ENCODE measurements at regions not wholly inside any gene's neighbourhood (a gene's known extent, or its start where the extent isn't known, plus 50 kb on each side); places are given as distances from the start of the nearest gene placed in this dataset.

DNA sequence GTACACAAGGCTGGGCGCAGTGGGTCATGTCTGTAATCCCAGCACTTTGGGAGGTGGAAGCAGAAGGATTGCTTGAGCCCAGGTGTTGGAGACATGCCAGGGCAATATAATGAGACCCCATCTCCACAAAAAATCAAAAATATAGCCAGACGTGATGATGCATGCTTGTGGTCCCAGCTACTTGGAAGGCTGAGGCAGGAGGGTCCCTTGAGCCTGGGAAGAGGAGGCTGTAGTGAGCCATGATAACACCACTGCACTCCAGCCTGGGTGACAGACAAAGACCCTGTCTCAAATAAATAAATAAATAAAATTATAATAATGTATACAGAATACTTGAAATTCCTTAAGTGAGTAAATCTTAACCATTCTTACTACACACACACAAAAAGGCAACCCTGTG lies 127.7 kb downstream of the SPRY2 start (continued):
- TF ChIP-seq SIN3A (IDR thresholded peaks at IDR 0.05; ENCODE audit: low read depth, low read length): no peak
- no peak for TF ChIP-seq ZNF24 (IDR thresholded peaks at IDR 0.05)

- Histone ChIP-seq H3K4me2 (ENCODE audit: control insufficient read depth, insufficient read depth) (no peak overlapping the region), H3K27ac (ENCODE audit: control insufficient read depth, insufficient read depth) (no peak overlapping the region), H3K27me3 (replicated peaks in 1 of 2; ENCODE audit: control insufficient read depth in 2 of 2, insufficient read depth in 2 of 2, low read length in 1 of 2) (no peaks in the 10 kb centered on the region), H3K9me3 (replicated peaks; ENCODE audit: control insufficient read depth, insufficient read depth, low read length) (no peaks in the 10 kb centered on the region), H3K4me3 (no peak overlapping the region), H4K20me1 (ENCODE audit: control insufficient read depth, insufficient read depth) (no peaks in the 10 kb centered on the region), H3K9ac (ENCODE audit: control insufficient read depth, insufficient read depth, low read length) (no peak overlapping the region), H2AFZ (ENCODE audit: control insufficient read depth, low read depth, low read length) (no peak overlapping the region), H3K79me2 (ENCODE audit: control insufficient read depth, insufficient read depth, low read length) (no peaks in the 10 kb centered on the region), H3K36me3 (ENCODE audit: control insufficient read depth in 2 of 2, insufficient read depth in 2 of 2, low read length in 1 of 2) (no peaks in the 10 kb centered on the region), H3K4me1 (ENCODE audit: control insufficient read depth, insufficient read depth, low read length) (no peaks in the 10 kb centered on the region)
- no peak for DNase-seq (ENCODE audit: low read depth, low spot score)
- POLR2A ChIA-PET: no interaction called here
- SMC1A ChIA-PET (ENCODE audit: uncharacterized antibody, unreplicated experiment): no interaction called here
- no peak for ATAC-seq
- no TSS peak for BruUV-seq (replicated peaks)
- WGBS (ENCODE audit: insufficient coverage, insufficient replicate concordance, low lambda C conversion rate, missing lambda C conversion rate): 26% methylated on average over 2 of the region's 2 CpGs
- in situ Hi-C loops (cut with MboI): no loop called here
- TF ChIP-seq CEBPB (IDR thresholded peaks at IDR 0.05; ENCODE audit: borderline replicate concordance in 1 of 2, low read depth in 2 of 2, low read length in 2 of 2) (no peak), JUNB (IDR thresholded peaks at IDR 0.05) (no peak), HCFC1 (IDR thresholded peaks at IDR 0.05; ENCODE audit: low read length) (no peak), ZZZ3 (IDR thresholded peaks at IDR 0.05; ENCODE audit: control insufficient read depth, insufficient read length, low read depth) (no peak), BMI1 (IDR thresholded peaks at IDR 0.05; ENCODE audit: borderline replicate concordance) (no peak), USF2 (IDR thresholded peaks at IDR 0.05; ENCODE audit: borderline replicate concordance, low read depth, low read length) (no peak), POLR2AphosphoS2 (IDR thresholded peaks at IDR 0.05; ENCODE audit: low read depth, low read length) (no peak)
- intact Hi-C loops (cut with micrococcal nuclease; ENCODE audit: unreplicated experiment): no loop called here
- RAD21 ChIA-PET (ENCODE audit: unreplicated experiment): no interaction called here
- CTCF ChIA-PET: interaction anchor here (0.6 kb wide), 1 partner anchor 44 kb away, joined by 3 read pairs; no protein-coding TSS in a partner anchor
- FAIRE-seq: no peak
These were observed 129.4 kb downstream of the SPRY2 start for GRCh38 chr13:80211566-80211965.

Data from GM12878 (cell line).